ENCODE measurements at regions not wholly inside any gene's neighbourhood (a gene's known extent, or its start where the extent isn't known, plus 50 kb on each side); places are given as distances from the start of the nearest gene placed in this dataset.
"Not testable (repeated sequence)": the region's sequence is repeated elsewhere in the genome, so short reads cannot be mapped to it uniquely, and the experiment has no call there.

DNA sequence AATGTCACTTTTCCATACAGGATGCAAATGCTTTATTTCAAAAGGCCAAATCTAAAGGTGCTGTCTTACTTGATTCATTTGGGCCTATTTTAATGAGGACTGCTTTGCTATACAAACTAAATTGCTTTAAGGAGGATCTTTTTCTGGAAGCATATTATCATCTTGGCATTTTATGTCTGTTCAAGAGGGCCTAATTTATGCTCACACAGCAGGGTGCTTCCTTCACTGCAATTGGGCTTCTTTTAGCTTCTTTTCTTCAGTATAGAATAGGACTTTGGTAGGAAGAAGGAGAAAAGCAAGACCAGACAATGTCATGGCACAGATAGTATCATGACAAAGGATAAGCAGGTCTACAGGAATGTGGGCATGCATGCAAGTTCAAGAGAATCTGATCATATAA lies 222.4 kb upstream of the ANKRD50 start:
- Mint-ChIP-seq H3K4me3 (no peak overlapping the region), H3K9me3 (no peaks in the 10 kb centered on the region), H3K4me1 (no peaks in the 10 kb centered on the region), H3K27ac (no peak overlapping the region), H3K27me3 (no peaks in the 10 kb centered on the region)
- ATAC-seq = no peak
- no peak for DNase-seq

DNA sequence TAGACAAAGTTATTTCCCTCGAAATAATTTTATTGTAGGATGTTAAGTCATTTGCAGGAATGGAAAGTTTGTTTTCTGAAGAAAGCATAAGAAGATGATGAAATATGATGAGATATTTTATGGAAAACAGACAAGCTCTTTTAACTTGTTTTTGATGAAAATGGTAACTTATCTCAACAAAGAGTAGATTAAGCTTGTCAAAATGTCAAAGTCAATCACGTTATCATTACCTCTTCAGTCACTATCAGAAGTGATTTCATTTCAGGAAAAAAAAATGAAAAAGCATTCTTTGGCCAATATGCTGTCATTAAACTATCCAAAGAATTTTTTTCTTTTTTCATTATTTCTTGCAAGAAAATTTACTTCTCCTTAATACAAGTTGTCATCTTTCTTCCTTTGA lies 221.0 kb upstream of the ANKRD50 start:
- no peak overlapping the region for H3K27ac Mint-ChIP-seq
- H3K4me1 Mint-ChIP-seq = no peaks in the 10 kb centered on the region
- no peak for ATAC-seq
- H3K4me3 Mint-ChIP-seq = no peak overlapping the region
- no peak for DNase-seq
- no peaks in the 10 kb centered on the region for H3K9me3 Mint-ChIP-seq
- H3K27me3 Mint-ChIP-seq = no peaks in the 10 kb centered on the region

DNA sequence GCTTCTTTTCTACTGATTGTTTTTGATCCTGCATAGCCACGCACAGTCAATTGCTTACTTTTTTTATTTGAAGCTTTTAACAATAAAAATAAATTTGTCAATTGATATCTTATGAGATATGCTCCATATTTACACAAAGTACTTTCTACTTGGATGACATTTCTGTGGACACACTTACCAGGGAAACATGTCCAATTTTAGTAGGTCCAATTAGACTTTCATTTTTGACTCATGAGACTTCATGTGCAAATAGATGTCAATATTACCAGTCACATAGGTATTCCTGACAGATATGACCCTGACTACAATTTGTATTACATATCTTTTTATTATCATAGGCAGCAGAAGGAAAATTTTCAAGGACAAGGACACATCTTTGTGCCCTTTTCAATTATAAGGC lies 219.9 kb upstream of the ANKRD50 start:
- ATAC-seq (no peak), DNase-seq (no peak)
- Mint-ChIP-seq H3K9me3 (no peaks in the 10 kb centered on the region), H3K27me3 (no peaks in the 10 kb centered on the region), H3K4me1 (no peaks in the 10 kb centered on the region), H3K27ac (no peak overlapping the region), H3K4me3 (no peak overlapping the region)

DNA sequence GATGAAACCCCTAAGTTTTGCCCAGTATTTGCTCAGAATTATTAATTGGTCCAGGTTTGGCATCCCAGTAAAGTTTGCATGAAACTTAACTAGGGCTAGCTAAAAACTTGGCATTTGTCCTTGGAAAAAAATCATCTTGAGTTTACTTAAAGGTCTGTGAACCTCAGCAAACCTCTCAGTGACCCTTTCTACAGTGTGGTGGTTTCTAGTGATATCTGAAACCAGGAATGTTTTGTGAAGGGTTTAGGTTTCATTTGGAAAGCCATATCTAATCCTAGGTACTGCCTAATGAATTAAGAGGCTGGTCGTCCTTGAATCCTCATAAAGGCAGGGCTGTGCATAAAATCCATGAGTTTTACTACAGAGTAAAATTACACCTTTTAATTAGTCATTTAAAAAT lies 218.5 kb upstream of the ANKRD50 start:
- Mint-ChIP-seq H3K27me3 (no peaks in the 10 kb centered on the region), H3K4me1 (no peaks in the 10 kb centered on the region), H3K27ac (no peak overlapping the region), H3K9me3 (no peaks in the 10 kb centered on the region), H3K4me3 (no peak overlapping the region)
- DNase-seq = no peak
- no peak for ATAC-seq

DNA sequence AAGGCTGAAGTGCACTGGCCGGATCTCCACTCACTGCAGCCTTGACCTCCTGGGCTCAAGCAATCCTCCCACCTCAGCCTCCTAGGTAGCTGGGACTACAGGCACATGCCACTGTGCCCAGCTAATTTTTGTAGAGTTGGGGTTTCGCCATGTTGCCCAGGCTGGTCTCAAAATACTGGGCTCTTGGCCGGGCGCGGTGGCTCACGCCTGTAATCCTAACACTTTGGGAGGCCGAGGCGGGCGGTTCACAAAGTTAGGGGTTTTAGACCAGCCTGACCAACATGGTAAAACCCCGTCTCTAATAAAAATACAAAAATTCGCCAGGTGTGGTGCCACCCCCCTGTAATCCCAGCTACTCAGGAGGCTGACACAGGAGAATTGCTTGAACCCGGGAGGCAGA lies 210.2 kb upstream of the ANKRD50 start:
- not testable (repeated sequence) for H3K4me3 Mint-ChIP-seq, DNase-seq, H3K27ac Mint-ChIP-seq, H3K27me3 Mint-ChIP-seq, H3K4me1 Mint-ChIP-seq, ATAC-seq, H3K9me3 Mint-ChIP-seq

DNA sequence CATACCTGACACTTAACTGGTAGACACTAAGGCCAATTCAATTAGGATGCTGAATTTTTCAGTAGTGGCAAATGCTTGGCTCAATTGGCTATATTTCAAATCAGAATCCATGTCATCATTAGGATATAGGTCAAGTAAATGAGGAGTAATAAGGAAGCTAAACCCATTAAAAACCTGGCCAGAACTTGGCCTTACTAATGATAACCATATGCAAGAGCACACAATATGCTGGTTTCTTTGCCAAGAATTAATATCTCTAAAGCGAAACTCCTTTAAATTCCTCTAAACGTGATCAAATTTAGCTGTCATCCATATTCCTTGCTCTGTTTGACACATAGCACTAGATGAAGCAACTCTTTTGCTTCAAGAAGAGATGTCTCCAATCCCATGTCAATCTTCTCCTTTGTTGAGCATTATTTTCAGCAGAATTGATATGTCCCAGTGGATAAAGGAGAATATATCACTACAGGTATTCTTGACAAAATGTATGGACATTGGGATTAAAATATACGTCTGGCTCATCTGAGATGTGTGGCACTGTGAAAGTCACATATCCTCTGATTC lies 206.1 kb upstream of the ANKRD50 start:
- H3K4me3 Mint-ChIP-seq = no peak overlapping the region
- H3K9me3 Mint-ChIP-seq = peaks cover 0 to 6% of the 10 kb centered on the region in 2 donors
- no peaks in the 10 kb centered on the region for H3K27me3 Mint-ChIP-seq
- ATAC-seq (no peak), DNase-seq (no peak)
- H3K27ac Mint-ChIP-seq = no peak overlapping the region
- no peaks in the 10 kb centered on the region for H3K4me1 Mint-ChIP-seq

DNA sequence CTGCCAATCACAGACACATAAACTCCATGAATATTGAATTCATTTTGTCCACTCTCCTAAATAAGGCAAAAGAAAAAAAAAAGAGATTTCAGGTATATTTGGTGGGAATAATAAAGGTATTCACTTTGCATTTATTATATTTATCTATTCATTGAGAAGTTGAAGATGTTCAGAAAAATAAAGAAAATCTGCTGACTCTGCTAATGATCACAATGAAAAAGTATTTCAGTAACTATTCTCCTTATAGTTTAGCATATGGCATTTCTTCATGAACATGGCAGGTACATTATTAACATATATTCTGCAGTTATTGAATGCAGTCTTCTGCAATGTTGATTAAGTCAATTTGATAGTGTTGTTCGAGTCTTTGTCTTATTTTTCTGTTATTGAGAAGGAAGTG lies 202.5 kb upstream of the ANKRD50 start:
- no peaks in the 10 kb centered on the region for H3K27me3 Mint-ChIP-seq
- H3K4me1 Mint-ChIP-seq = no peaks in the 10 kb centered on the region
- peaks cover 0 to 16% of the 10 kb centered on the region in 2 donors for H3K9me3 Mint-ChIP-seq
- DNase-seq (no peak), ATAC-seq (no peak)
- no peak overlapping the region for H3K4me3 Mint-ChIP-seq
- H3K27ac Mint-ChIP-seq = no peak overlapping the region

DNA sequence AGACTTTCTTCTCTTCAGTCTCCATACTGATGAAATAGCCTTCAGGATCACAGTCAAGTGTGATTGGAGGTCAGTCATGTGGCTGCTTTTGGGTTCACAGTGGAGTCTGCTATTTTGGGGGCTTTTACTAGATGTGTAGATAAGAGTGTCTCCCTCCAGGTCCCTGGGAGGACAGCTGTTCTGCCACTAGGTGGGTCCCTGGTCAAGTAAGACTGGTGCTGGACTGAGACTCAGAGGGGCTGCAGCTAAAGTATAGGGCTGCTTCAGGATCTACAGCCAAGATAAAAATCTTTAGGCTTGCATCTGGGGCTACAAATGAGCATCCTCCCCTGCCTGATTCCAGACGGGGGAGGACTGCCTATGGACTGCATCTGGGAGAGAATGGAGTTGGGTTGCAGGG lies 200.7 kb upstream of the ANKRD50 start:
- H3K27me3 Mint-ChIP-seq = no peaks in the 10 kb centered on the region
- peaks cover 0 to 16% of the 10 kb centered on the region in 2 donors for H3K9me3 Mint-ChIP-seq
- DNase-seq (no peak), ATAC-seq (no peak)
- peak overlapping the region in 1 of 2 donors; percentile 42 for H3K27ac Mint-ChIP-seq
- no peaks in the 10 kb centered on the region for H3K4me1 Mint-ChIP-seq
- H3K4me3 Mint-ChIP-seq = no peak overlapping the region

DNA sequence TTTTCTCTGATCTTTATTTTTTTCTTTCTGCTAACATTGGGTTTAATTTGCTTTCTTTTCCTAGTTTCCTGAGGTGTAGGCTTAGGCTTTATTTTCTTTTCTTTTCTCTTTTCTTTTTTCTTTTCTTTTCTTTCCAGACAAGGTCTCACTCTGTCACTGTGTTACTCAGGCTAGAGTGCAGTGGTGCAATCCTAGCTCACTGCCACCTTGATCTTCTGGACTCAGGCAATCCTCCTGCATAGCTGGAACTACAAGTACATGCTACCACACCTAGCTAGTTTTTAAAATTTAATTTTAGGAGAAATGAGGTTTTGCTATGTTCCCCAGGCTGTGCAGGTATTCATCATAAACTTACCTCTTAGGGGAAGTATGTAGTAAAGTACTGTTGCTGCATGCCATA lies 197.8 kb upstream of the ANKRD50 start:
- no peak for ATAC-seq
- Mint-ChIP-seq H3K27me3 (no peaks in the 10 kb centered on the region), H3K4me1 (no peaks in the 10 kb centered on the region), H3K9me3 (peaks cover 0 to 16% of the 10 kb centered on the region in 2 donors), H3K27ac (no peak overlapping the region), H3K4me3 (no peak overlapping the region)
- no peak for DNase-seq

DNA sequence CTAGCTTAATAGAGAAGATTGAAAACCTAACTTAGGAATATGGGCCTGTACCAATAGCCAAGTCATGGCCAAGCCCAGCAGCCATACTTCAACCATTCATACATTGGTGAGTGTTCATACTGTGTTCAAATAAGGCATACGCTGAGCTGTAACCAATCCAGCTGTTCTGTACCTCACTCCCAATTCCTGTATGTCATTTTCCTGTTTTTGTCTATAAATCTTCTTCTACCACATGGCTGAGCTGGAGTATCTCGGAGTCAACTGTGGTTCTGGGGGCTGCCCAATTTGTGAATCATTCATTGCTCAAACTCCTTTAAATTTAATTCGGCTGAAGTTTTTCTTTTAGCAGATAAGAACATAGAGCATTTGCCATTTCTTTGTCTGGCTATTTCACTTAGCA lies 195.3 kb upstream of the ANKRD50 start:
- H3K27me3 Mint-ChIP-seq = no peaks in the 10 kb centered on the region
- H3K9me3 Mint-ChIP-seq = peaks cover 0 to 6% of the 10 kb centered on the region in 2 donors
- H3K4me3 Mint-ChIP-seq = no peak overlapping the region
- ATAC-seq (no peak), DNase-seq (no peak)
- no peak overlapping the region for H3K27ac Mint-ChIP-seq
- no peaks in the 10 kb centered on the region for H3K4me1 Mint-ChIP-seq

DNA sequence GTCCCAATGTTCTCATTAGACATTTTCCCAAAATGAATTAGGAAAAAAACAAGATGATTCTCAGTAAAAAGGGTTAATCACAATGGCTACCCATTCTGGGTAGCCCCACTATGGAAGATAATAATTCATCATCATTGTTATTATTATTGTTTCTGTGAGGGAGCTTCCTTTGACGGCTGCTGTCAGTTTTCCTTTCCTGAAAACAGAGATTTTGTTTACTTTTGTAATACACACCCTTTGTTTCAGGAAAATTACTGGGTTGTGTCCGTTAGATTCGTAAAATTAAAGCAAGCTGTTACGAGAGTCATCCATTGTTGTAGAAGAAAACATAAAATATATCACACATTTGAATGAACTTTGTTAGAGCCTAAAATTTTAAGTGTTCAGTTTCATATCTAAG lies 192.9 kb upstream of the ANKRD50 start:
- Mint-ChIP-seq H3K4me3 (no peak overlapping the region), H3K27me3 (no peaks in the 10 kb centered on the region), H3K27ac (no peak overlapping the region), H3K4me1 (no peaks in the 10 kb centered on the region), H3K9me3 (no peaks in the 10 kb centered on the region)
- no peak for ATAC-seq
- DNase-seq = no peak

DNA sequence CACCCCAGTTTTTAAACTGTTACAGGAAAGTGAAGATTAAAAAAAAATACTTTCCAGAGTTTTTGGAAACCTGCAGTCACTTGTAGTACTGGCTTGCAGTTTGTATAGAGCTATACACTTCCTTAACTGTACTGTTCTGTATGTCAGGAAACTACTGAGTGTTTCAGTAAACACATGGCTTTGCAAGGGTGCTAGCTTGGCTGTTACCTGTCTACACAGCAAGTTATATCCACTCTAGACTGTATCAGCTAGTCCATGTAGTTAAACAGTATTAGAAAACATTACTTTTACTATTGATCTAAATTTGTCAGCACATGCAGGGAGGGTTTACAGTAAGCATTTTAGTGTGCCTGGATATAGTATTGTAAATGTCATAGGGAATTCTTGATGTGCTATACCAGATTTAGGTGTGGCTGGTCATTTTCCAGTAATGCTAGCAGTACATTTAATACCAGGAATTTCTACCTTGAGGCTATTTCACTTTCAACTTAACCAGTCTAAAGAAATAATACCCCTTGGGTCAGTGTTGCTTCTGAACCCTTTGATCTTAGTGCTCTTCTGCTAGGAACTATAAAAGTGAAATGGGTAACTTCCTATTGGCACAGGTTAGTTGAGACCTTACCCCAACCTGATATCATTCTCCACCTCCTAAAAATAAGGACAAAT lies 192.3 kb upstream of the ANKRD50 start:
- Mint-ChIP-seq H3K4me3 (no peak overlapping the region), H3K9me3 (no peaks in the 10 kb centered on the region), H3K27me3 (no peaks in the 10 kb centered on the region), H3K4me1 (no peaks in the 10 kb centered on the region), H3K27ac (no peak overlapping the region)
- DNase-seq (no peak), ATAC-seq (no peak)

DNA sequence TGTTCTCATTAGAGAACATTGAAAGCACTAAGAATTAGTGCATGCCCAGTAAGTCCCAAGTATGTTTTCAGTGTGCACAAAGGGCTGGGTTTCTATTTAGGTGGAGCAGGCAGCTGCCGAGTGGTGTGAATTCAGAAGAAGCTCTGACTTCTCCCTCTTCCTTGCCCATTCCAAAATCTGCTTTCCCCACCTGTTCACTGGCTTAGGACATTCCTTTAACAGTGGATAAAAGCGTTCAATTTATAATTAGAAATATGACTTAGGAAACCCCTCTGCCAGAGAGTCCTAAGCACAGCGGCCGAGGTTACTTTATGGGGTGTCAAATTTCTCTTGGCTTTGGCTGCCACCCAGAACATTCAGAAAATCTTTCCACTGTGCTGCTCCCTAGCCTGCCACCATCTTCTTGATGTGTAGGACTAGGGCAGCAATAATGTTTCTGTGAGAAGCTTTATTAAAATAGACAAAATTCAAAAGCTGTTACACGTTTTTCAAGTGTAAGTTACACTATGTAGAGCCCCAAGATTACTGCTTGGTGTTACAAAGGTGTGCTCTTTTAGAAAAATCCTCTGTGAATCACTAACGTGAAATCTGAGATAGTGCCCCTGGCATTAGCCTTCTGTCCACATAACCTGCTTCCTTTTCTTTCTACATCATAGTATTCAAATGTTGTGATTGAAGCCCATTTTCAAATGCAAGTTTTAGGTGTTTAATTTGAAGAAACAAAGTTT lies 191.6 kb upstream of the ANKRD50 start:
- H3K4me3 Mint-ChIP-seq = no peak overlapping the region
- H3K4me1 Mint-ChIP-seq = no peaks in the 10 kb centered on the region
- no peak overlapping the region for H3K27ac Mint-ChIP-seq
- no peaks in the 10 kb centered on the region for H3K9me3 Mint-ChIP-seq
- ATAC-seq (no peak), DNase-seq (no peak)
- H3K27me3 Mint-ChIP-seq = no peaks in the 10 kb centered on the region

DNA sequence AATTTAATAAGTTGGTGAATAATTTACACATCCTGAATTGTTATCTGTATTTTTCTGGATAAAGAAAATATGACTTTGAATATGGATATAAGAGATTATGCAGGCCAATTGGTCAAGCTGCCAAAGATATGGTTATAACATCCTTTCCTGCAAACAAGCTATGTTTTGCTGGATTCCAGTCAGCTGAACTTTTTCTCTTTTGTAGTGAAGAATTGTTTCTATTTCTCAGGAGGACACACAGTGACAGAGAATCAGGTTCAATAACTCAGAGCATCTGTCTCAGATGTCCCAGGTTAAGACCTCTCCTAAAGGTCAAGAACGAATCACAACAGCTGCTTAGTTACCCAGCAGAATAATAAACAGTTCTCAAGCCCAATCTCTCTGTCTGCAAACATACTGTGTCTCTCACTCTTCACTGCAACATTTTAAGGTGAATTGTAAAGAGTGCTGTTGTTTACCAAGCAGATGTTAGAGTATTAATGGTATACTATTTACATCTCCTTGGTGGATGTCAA lies 189.5 kb upstream of the ANKRD50 start:
- Mint-ChIP-seq H3K4me1 (no peaks in the 10 kb centered on the region), H3K27me3 (no peaks in the 10 kb centered on the region), H3K27ac (no peak overlapping the region), H3K4me3 (no peak overlapping the region), H3K9me3 (no peaks in the 10 kb centered on the region)
- no peak for DNase-seq
- ATAC-seq = no peak

DNA sequence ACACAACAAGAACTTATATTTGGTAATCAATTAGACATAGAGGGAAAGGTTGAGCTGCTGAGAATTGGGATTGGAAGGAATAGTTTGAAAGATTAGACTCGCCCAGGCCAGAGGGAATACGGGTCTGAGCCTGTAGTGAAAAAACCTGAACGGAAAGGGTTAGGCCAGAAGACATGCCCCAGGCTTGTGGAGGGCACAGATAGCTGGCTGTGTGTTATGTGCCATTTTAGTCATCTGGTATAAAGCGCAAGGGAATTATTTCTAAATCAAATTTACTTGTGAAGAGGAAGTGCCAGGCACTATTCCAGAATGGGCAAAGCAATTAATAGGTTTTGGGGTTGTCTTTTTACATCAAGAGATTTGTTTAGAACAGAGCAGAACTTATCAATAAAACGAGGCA lies 187.5 kb upstream of the ANKRD50 start:
- Mint-ChIP-seq H3K4me3 (no peak overlapping the region), H3K27ac (no peak overlapping the region), H3K9me3 (no peaks in the 10 kb centered on the region)

DNA sequence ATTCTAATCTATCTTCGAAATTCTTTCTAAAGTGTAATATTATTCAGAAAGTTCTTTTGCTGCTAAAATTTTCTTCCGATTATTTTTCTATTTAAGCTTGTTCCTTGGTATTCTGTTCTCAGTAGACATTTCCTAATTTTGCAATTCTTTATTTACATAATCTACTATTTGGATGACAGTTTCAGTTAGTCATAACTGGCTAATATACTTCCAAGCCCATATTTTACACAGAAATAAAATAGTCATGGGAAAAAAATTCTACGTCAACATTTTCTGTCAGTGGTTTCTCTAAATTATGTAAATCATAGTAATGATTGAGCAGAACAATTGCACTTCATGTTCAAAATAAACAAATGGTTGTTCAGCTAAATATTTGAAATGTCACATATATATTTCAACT lies 178.0 kb upstream of the ANKRD50 start:
- ATAC-seq = no peak
- no peaks in the 10 kb centered on the region for H3K4me1 Mint-ChIP-seq
- no peaks in the 10 kb centered on the region for H3K9me3 Mint-ChIP-seq
- no peak overlapping the region for H3K4me3 Mint-ChIP-seq
- no peak overlapping the region for H3K27ac Mint-ChIP-seq
- no peak for DNase-seq
- no peaks in the 10 kb centered on the region for H3K27me3 Mint-ChIP-seq

More for the DNA sequence above, 187.5 kb upstream of the ANKRD50 start:
- DNase-seq = no peak
- no peak for ATAC-seq
- Mint-ChIP-seq H3K4me1 (no peaks in the 10 kb centered on the region), H3K27me3 (no peaks in the 10 kb centered on the region)

All from stimulated activated naive CD8-positive, alpha-beta T cell treated with anti-CD3 and anti-CD28 coated beads, Interleukin-15, amount 100 ng/mL, for 72 hours (primary cell).